ENCODE measurements at regions not wholly inside any gene's neighbourhood (a gene's known extent, or its start where the extent isn't known, plus 50 kb on each side); places are given as distances from the start of the nearest gene placed in this dataset.

DNA sequence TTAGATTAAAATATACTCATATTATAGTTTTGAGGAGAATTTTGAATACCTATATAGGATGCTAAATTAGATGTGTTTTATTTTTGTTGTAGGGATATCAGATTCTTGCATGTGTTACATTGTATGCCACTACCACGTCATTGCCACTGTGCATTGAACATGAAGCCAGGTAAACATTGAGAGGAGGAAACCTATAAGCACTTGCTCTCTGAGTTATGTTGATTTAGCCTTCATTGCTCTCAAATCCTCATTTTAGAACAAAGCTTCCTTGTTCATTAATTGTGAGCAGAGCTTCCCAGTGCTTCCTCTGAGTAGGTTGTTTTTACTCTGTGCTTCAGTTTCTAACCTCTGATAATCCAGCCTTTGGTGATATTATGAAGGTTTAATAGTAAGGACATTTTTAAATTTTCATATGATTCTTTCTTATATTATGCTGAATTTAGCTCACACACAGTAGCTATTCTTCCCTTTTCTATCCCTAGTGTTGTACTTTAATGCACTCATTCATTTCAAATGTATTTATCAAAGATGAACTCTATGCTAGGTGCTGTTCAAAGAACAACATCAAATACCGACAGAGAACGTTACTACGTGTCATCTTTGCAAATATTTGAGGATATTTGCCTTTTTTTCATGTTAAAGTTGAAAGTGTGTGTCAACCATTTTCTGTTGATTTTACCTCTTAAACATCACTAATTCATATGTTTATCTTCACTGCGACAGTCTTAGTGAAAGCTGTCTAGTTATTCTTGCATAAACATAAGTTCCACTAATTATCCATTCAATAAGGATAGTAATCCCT lies 1448.0 kb upstream of the MIR17HG start:
- no peak for DNase-seq (ENCODE audit: low spot score)

DNA sequence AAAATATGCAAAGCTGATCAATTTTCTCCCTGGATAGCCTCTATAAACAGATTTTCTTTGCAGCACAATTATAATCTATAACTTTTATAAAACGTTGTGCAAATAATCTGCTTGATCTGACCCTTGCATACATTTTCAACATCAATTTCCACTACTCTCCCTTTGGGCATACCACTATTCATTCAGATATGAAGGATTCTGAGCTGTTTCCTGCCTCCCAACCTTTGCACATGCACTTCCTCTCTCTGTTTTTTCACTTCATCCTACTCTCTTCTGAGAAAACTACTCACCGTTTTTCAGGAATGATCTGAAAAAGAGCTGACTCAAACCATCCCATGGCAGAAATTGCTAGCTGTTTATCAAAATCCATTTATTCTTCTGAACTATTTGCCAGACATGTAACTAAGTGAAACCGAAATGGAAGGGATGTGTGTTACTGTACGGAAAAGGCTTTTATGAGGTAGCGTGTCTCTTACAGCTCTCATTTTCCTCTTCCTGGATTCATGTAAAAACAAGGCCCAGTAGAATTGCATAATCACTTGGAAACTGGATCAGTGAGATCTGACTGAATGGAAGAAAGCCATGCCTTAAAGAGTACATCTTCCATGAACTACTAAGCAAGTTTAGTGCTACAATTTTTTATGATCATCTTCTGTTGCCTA lies 1447.3 kb upstream of the MIR17HG start:
- DNase-seq (ENCODE audit: low spot score): no peak

DNA sequence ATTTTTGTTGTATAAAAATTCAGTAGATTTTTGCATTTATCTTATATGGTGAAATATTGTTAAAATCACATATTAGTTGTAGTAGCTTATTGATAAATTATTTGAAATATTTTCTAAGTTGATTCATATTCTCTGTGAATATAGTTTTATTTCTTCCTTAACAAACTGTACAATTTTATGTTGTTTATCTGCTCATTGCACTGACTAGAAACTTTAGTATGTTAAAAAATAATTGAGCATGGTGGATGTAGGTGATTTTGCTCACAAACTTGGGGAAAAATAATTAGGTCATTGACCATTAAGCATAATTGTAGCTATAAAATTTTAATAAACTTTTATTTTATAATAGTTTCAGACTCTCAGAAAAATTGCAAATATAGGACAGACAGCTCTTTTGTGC lies 1445.3 kb upstream of the MIR17HG start:
- no peak for DNase-seq (ENCODE audit: low spot score)

DNA sequence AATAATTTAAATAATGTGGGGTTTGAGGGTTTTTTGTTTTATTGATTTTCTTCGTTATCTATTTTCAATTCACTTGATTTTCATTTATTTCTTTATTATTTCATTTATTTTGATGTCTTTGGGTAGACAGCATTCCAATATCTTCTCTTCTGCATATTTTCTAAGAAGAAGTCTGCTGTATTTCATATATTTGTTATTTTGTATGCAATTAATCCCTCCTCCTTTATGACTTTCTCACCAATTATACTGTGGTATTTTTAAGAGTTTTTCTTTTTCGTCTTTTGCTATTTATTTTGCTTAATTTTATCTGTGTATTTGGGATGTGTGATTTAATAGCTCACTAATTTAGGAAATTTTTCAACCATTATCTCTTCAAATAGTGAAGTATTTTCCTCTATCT lies 1444.4 kb upstream of the MIR17HG start:
- no peak for DNase-seq (ENCODE audit: low spot score)

DNA sequence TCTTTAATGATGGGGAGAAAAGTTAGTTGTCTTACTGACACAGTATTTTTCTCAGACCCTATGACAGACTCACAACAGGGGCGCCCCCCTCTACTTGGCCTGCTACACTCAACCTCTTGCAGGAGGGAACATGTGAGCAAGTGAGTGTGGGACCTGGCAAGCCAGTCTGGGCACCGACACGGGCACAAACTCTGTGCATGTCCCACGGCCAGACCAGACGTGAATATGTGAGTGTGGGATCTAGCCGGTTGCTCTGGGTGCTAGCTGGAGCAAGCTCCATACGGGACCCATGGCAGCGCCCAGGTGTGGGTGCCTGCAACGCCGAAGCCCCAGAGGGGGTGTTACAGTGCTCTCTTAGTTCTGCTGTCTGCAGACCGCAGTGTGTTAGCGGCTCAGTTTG lies 1437.3 kb upstream of the MIR17HG start:
- DNase-seq (ENCODE audit: low spot score): no peak

DNA sequence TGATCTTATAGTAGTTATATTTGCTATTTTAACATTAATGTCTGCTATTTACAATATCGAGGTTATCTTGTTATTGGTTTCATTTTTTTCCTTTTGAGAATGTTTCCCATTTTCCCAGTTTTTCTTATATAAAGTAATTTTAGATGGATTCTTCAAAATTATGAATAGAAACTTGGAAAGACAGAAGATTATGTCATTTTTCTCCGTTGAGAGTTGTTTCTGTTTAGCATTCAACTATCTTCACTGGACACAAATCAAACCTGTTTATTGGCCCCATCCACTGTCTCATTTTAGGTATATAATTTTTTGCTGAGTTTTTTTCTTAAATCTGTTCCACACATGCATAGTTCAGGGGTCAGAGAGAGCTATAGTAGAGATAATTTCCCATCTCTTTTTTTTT lies 1430.9 kb upstream of the MIR17HG start:
- no peak for DNase-seq (ENCODE audit: low spot score)

DNA sequence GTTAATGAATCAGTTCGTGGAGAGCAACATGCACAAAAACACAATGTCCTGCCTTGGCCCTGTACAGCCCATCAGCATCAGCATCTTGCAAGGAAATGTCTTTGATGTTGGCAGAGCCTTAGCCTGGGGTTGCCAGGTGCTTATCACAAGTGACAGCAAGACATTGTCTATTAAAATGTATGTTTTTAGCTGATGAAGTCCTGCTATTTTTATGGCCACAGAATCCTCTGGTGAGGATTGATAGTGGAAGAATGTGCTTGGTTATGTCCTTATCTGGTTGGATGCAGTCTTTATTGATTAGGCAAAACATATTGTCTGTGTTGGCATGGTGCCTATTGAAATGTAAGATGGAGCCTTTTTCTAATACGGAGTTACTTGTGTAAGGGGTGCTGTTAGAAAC lies 1427.0 kb upstream of the MIR17HG start:
- DNase-seq (ENCODE audit: low spot score): no peak

DNA sequence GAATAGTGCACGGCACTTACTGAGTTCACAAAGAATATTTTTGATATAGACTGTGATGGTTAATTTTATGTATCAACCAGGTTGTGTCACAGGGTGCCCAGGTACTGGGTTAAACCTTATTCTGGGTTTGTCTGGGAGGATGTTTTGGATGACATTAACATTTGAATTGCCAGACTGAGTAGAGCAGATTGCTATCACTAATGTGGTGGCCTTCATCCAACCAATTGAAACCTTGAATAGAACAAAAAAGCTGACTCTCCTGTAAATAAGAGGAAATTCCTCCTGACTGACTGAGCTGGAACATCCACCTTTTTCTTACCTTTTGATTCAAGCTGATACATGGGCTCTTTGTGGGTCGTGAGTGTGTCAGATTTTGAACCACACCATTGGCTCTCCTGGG lies 1424.4 kb upstream of the MIR17HG start:
- DNase-seq (ENCODE audit: low spot score): no peak

DNA sequence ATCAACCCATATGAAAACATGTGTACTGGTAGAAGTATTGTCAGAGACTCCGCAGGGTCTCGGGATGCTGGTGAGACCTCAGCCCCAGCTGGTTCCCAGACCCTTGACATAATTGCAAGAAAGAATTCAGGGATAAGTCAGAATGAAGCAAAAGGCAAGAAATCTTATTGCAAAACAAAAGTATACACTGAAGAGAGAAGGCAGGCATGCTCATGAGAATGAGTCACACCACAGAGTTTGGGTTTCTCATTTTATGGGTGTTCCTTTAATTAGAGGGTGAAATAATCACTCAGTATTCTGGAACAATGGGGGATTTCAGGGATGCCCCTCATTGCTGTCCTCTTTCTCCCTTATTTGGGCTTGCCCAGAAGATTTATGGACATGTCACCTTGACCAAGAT lies 1423.8 kb upstream of the MIR17HG start:
- DNase-seq (ENCODE audit: low spot score): no peak

DNA sequence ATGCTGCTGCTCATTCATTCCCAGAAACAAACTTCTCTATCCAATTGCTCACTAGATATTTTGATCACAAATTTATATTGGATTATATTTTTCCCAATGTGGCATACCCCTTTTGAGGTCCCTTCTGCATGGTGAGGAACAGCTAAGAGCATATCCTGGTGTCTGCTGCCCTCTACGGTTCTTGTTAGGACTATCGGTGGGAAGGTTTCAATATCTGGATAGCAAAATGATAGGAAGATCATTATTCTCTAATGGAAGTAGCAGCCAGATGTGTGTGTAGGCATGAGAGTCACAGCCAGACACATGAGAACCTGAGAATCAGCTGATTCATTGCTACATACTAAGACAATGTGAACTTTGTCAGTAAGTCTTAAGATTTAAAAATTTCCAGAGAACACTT lies 1422.4 kb upstream of the MIR17HG start:
- DNase-seq (ENCODE audit: low spot score): no peak

DNA sequence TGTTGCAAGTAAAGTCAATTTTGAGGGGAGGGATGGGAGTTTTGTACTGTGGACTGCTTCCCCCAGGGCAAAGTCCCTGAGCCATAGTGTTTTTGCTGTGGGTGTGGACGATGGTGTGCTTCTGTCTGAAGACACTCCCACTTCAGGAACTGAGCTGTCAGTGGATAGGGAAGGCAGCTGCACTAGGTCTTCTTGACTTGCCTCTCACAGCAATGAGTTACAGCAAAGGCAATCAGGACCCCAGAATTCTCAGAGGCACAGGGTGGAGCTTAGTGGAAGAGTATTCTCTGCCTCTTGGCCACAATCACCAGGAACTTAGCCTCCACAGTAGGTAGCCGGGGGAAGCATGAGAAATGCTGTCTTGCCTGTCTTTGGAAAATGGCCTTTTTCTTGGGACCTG lies 1416.6 kb upstream of the MIR17HG start:
- no peak for DNase-seq (ENCODE audit: low spot score)

DNA sequence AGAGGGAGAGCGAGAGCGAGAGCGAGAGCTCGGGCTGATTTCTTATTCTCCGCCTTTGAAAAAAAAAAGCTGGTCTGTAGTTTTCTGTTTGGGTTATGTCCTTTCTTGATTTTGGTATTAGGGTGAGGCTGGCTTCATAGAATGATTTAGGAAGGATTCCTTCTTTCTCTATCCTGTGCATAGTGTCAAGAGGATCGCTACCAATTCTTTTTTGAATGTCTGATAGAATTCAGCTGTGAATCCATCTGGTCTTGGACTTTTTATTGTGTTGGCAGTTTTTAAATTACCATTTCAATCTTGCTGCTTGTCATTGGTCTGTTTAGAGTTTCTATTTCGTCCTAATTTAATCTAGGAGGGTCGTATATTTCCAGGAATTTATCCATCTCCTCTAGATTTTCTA lies 1414.6 kb upstream of the MIR17HG start:
- no peak for DNase-seq (ENCODE audit: low spot score)

DNA sequence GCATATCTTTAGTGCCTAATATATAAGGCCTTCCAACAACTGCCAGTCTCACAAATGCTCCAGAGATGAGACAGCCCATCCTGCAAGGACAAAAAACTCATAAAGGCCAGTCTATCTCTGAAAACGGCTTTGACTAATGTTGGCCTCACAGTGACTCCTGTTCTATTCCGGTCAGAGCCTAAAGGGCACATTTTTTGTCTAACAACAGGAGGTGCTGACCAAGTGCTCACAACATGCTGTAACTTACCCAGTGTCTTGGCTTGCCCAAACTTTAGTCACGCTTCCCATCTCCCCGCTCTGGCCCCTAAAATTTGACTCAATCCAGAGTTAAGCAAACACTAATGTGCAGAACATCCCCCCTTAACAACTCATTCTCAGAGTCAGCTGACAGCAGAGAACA lies 1411.2 kb upstream of the MIR17HG start:
- DNase-seq (ENCODE audit: low spot score): no peak

DNA sequence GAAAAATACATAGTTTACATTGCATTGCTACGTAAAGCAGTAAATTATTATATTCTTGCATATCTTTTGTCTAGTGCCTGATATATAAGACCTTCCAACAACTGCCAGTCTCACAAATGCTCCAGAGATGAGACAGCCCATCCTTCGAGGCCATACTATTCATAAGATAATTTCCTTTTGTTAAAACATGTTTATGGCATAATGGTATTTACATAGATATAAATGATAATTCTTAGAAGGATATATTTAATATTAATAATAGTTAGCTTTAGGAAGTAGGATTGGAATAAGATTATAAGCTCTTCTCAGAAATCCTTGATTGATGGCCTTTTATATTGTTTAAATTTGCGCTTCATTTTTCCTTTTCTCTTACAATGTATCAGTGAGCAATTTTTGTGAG lies 1410.1 kb upstream of the MIR17HG start:
- DNase-seq (ENCODE audit: low spot score): no peak

DNA sequence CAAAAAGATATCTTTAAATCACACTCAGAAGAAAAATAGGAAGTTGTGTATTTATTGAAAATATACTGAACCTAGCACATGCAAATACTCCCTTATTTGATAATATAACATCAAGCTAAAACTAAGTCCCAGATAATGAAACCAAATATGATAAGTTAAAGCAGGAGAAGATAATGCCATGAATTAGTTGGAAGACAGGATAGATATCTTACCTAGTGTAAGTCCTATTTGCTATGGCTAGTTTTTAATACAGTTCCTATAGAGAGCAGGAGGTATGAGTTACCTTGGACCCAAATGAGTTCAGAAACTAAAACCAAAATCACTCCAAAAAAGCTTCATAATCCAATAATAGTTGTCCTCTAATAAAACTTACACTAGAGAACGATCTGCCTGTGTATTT lies 1407.1 kb upstream of the MIR17HG start:
- DNase-seq (ENCODE audit: low spot score): no peak

DNA sequence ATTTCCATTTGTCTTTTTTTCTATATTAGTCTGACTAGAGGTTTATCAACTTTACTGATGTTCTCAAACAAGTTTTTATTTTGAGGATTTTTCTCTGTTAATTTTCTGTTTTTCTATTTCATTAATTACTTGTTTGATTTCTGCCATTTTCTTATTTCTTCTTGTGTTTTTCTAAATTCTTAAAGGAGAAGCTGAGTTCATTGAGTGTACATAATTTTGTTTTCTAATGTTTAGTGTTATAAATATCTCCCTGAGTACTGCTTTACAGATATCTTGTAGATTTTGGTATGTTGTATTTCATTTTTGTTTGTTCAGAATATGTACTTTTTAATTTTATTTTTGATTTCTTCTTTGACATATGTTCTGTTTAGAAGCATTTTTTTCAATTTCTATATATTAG lies 1404.3 kb upstream of the MIR17HG start:
- no peak for DNase-seq (ENCODE audit: low spot score)

DNA sequence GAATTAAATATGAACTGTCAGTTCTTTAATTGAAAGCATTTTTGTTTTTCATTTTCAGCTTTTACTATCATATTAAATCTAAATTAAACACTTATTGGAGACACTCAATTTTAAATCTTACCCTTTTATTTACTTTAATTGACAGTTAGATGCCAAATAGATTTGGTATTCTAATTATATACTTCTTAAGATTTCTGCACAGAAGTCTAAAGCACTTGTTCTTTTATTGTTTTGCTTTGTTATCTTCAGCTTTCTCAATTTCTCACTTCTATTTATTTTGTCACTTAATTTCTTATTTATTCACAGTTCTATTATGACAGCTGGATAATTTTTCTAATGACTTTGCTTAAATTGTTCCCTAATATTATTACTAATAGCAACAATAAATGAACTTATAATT lies 1397.3 kb upstream of the MIR17HG start:
- DNase-seq (ENCODE audit: low spot score): no peak

DNA sequence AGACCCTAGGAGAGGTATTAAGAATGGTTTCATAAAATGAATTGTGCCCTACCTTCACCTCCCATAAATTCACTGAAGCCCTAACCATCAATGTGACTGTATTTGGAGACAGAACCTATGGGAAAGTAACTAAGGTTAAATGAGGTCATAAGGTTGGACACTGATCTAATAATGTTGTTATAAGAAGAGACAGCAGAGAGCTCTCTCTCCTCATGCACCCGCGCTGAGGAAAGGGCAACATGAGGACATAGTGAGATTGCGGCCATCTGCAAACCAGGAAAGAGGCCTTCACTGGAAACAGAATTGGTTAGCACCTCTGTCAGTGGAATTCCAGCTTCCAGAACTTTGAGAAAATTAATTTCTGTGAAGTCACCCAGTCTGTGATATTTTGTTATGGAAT lies 1396.1 kb upstream of the MIR17HG start:
- no peak for DNase-seq (ENCODE audit: low spot score)

DNA sequence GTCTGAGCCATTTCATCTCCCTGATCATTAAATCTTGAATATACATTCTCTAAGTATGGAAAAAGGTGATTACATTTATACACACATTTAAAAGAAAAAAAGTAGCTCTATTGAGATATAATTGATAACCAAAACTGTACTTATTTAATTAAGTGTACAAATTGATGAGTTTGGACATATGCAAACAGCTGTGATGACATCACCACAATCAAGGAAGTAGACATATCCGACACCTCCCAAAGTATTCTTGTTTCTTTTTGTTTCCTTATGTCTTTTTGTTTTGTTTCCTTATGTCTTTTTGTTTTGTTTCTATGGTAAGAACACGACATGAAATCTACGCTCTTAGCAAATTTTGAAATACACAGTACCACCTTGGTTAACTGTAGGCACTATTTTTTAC lies 1393.9 kb upstream of the MIR17HG start:
- no peak for DNase-seq (ENCODE audit: low spot score)

DNA sequence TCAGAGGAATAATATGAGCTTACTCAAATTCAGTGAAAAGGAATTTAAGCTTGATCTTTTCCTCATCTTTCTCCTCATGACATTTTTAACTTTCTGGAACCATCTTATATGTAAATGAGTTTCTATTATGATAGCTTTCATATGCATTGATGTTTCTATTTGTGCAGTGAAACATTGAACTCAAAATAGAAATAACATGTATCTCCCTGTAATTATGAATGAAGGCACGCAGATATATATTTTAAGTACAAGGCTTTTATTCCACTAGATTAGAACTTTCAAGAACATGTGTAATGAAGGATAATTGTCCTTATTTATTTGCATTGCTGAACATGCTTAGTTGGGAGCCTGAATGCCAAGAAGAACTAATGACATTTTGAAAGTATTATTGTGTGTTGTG lies 1391.7 kb upstream of the MIR17HG start:
- DNase-seq (ENCODE audit: low spot score): no peak

DNA sequence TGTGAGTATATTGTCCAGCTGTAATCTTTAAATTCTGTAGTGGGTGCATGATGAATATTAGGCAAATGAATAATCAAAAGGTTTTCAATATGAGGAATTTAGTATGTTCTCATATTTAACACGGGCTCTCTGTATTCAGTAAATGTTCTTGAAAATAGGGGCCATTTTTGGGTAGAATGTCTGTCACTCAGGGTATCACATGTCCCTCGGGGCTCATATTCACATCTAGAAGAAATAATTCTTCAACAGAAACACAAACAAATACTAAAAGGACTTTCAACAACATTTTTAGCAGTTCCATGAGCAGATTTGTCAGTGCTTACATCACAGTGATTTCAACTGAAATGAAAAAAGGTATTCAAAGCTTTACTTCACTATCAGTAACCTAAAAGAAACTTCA lies 1388.4 kb upstream of the MIR17HG start:
- DNase-seq (ENCODE audit: low spot score): no peak

DNA sequence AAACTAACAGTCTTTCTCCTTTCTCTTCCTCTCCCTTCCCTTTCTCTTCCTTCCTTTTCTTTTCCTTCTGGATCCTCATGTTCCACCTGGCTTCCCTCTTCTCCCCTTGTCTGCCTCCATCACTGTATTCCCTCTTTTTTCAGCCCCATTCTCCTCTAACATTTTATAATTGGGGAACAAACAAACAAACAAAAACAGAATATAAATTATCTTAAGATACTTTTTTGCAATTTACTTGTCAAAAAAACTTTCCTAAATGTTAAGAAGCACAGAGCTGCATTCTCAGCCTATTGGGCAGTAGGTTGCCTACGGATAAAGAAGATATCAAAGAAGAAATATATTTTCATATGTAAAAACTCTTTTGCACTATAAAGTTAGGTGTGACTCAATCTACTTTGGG lies 1382.2 kb upstream of the MIR17HG start:
- DNase-seq (ENCODE audit: low spot score): no peak

DNA sequence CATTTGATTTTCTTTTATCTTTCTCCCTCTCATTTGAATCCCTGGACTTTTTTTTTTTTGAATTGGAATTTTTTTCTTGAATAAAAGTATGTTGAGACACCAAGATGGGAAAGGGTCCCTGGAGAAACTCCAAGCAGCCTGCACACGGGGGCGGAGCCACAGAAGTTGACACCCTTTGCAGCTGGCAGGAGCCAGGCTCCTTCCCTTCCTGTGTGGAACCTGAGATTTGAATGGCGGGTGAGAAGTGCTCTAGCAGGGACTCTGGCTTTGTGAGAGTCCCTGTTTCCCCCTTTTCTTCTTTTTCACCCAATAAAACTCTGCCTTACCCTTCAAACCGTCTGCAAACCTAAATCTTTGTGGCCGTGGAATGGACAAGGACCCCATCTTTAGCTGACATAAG lies 1381.0 kb upstream of the MIR17HG start:
- DNase-seq (ENCODE audit: low spot score): no peak

DNA sequence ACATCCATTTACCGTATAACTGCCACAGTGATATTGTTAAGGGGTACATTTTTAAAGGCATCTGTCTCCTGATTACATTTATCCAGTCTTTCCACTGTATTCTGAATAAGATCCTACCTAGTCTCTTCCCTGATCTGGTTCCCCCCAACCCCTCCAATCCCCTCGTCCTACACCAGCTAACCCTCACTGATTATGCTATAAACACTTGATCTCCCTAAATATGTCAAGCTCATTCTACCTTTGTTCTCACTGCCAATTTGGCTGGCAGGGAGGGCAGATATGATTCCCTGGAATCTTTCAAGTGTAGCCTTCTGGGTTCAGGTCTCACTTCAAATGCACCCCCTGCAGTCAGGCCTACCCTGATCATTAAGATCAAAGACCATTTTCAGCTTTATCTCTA lies 1379.8 kb upstream of the MIR17HG start:
- no peak for DNase-seq (ENCODE audit: low spot score)

All from activated CD4-positive, alpha-beta T cell treated with anti-CD3 and anti-CD28 coated beads, Interleukin-2, Interleukin-4, amounts not matched to agents 100 ng/mL and 50 ng/mL, durations not matched to agents 16 hours and 8 hours (primary cell).